Large intestine (tissue), 3 donors: ENCODE measurements at regions not wholly inside any gene's neighbourhood (a gene's known extent, or its start where the extent isn't known, plus 50 kb on each side); places are given as distances from the start of the nearest gene placed in this dataset.

Experiments used
- DNase-seq, 2 donors: peaks; one replicate each; pipeline versions ENCODE4 v3.0.0 to v3.0.0-alpha.2; 2013
- H3K27ac ChIP-seq: one replicate; pipeline ENCODE4 v1.5.1; 2013; ENCODE audit warnings: low read length
- H3K27me3 ChIP-seq: 2 replicates; pipeline ENCODE4 v1.6.1; 2013; ENCODE audit warnings: low read length; ENCODE audit not compliant: control insufficient read depth, insufficient read depth
- H3K36me3 ChIP-seq: 2 replicates; pipeline ENCODE4 v1.6.1; 2013; ENCODE audit warnings: low read length; ENCODE audit not compliant: control insufficient read depth, insufficient read depth
- H3K4me1 ChIP-seq: one replicate; pipeline ENCODE4 v1.6.1; 2013; ENCODE audit warnings: low read length; ENCODE audit not compliant: control insufficient read depth, insufficient read depth
- H3K4me3 ChIP-seq: one replicate; pipeline ENCODE4 v1.5.1; 2013; ENCODE audit warnings: low read length
- H3K9me3 ChIP-seq: one replicate; pipeline ENCODE4 v1.6.1; 2013; ENCODE audit warnings: mild to moderate bottlenecking, low read depth, low read length, moderate library complexity; ENCODE audit not compliant: control insufficient read depth
- WGBS: methylation state at CpG from one replicate; pipeline ENCODE4 v1.1.5; 2013; ENCODE audit warnings: low lambda C conversion rate; ENCODE audit not compliant: insufficient coverage; 5-methylcytosine and 5-hydroxymethylcytosine counted together

DNA sequence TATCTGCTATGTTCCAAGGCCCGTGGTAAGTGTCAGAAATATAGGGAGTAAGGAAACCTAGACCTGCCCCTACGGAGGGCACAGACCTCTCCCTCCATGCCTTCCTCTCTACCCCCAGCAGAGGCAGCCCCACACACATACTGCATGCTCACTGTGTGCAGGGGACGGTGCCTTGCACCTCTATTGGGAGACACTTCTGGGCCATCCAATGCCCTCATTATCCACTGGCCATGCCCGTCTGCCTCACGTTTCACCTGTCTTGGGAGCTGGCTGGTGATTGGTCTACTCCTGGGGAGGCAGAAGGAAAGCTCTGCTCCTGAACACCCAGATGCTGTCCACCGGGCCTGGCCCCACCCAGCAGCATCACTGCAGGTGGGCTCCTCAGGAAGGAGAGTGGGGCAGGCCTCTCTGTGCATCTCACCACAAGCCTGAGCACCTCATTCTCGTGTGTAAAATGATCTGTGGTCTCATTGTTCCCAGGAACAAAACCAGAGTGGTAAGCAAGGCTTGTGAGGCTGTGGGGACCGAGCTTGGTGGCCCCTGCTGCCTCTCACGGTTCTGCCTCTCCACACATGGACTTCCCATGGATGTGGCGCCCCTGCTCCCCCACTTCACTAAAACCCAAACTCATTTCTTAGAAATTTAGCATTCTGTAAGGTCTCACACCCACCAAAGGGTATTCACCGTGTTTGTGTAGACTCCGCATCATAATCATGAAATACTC is 312.5 kb upstream of the HS6ST1 start:
- WGBS = no CpG with 5 or more reads among the region's 12 CpGs
- no peak for DNase-seq
- H3K9me3 ChIP-seq = no peaks in the 10 kb centered on the region

DNA sequence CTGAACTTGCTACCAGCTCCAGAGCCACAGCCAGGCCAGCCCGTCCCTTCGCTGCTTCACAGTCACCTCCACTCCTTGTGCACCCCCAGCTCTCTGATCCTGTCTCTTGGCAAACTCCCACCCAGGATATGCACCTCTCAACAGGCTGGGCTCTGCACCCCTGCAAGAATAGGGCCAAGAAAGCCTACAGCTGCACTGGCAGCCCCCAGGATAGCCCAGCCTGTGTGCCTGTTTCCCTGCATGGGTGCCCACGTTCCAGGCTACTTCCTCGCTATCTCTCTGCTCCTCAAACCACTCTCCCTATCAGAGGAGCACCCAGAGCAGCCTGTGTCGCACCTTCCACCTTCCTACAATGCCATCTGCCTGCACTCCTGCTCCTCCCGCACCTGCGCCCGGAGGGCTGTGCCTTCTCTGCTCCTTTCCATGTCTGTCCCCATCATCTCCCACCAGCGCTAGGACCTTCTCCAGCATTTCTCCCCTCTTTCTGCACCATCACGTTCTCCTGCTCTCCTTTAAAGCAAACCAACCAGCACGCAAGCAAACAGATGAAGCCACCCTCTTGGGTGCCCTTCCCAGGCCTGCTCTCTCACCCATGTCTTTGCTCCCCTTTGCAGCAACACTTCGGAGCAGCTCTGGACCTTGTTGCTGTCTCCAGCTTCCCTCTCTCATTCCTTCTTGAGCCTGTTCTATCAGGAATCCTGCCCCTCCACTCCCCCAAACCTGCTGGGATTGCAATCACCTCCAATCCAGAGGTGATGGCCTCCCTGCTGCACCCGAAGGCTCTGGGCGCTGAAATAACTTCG is 313.2 kb upstream of the HS6ST1 start:
- no peak for DNase-seq

More for the DNA sequence above, 312.5 kb upstream of the HS6ST1 start:
- no peaks in the 10 kb centered on the region for H3K36me3 ChIP-seq
- H3K4me1 ChIP-seq = no peaks in the 10 kb centered on the region
- H3K4me3 ChIP-seq = no peak overlapping the region
- no peaks in the 10 kb centered on the region for H3K27me3 ChIP-seq
- H3K27ac ChIP-seq = no peak overlapping the region

DNA sequence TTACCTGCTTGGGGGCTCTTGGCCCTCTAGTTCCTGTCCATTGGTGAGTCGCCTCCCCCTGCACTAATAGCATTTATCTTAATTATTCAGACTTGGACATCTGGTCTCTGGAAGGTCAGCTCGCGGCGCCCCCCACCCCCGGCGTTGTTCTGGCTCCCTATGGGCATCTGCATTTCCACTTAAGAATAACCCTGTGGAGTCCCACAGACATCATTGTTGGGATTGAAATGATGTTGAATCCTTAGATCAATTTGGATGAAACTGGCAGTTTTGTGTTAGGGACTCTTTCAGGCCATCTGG is 313.8 kb upstream of the HS6ST1 start:
- no CpG with 5 or more reads among the region's 6 CpGs for WGBS
- Histone ChIP-seq H3K27ac (no peak overlapping the region), H3K4me1 (no peaks in the 10 kb centered on the region), H3K36me3 (no peaks in the 10 kb centered on the region), H3K27me3 (no peaks in the 10 kb centered on the region), H3K4me3 (no peak overlapping the region), H3K9me3 (no peaks in the 10 kb centered on the region)
- no peak for DNase-seq

More for the DNA sequence above, 313.2 kb upstream of the HS6ST1 start:
- no peaks in the 10 kb centered on the region for H3K4me1 ChIP-seq
- no peaks in the 10 kb centered on the region for H3K27me3 ChIP-seq
- H3K27ac ChIP-seq = no peak overlapping the region
- 81% methylated on average over 4 of the region's 15 CpGs for WGBS
- no peak overlapping the region for H3K4me3 ChIP-seq
- H3K36me3 ChIP-seq = no peaks in the 10 kb centered on the region
- no peaks in the 10 kb centered on the region for H3K9me3 ChIP-seq

DNA sequence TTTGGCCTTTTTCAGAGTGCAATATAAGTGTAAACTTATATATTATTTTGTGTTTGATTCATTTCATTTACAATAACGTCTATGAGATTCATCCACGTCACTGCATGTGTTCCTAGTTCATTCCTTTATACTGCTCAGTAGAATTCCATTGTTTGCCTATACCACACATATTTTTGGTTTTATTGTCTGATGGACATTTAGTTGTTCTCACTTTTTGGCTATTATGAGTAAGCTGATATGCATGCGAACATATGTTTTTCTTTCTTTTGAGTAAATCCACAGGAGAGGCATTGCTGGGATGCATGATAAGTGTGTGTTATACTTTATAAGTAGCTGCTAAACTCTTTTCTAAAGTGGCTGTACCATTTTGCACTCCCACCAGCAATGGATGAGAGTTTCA is 314.8 kb upstream of the HS6ST1 start:
- no peaks in the 10 kb centered on the region for H3K9me3 ChIP-seq
- WGBS = 100% methylated on average over 1 of the region's 3 CpGs
- H3K27ac ChIP-seq = no peak overlapping the region
- H3K27me3 ChIP-seq = no peaks in the 10 kb centered on the region
- H3K36me3 ChIP-seq = no peaks in the 10 kb centered on the region
- H3K4me3 ChIP-seq = no peak overlapping the region
- no peaks in the 10 kb centered on the region for H3K4me1 ChIP-seq
- no peak for DNase-seq

DNA sequence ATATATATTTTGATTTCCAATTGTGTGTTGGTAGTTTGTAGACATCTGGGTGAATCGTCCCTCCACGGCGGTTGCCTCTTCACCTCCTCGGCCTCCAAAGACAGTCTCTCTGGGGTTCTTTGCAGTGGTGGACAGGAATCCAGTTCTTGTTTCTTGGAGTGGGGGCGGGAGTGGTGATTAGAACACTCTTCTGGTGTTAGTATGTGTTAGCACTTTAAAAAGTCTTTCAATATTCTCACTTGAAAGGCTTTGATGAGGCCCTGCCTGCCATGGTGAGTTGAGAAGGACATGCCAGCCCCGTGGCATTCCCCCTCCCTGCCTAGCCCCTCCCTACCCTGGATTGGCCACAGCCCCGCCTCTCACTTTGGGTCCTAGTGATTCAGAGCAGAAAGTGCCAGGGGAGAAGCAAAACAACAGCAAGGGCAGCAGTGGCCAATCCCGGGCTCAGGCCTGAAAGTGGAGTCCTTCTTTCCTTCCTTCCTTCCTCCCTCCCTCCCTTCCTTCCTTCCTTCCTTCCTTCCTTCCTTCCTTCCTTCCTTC is 316.8 kb upstream of the HS6ST1 start:
- Histone ChIP-seq H3K27ac (no peak overlapping the region), H3K36me3 (no peaks in the 10 kb centered on the region), H3K27me3 (no peaks in the 10 kb centered on the region), H3K4me3 (no peak overlapping the region), H3K9me3 (no peaks in the 10 kb centered on the region), H3K4me1 (no peaks in the 10 kb centered on the region)
- WGBS = 95% methylated on average over 4 of the region's 8 CpGs
- no peak for DNase-seq

DNA sequence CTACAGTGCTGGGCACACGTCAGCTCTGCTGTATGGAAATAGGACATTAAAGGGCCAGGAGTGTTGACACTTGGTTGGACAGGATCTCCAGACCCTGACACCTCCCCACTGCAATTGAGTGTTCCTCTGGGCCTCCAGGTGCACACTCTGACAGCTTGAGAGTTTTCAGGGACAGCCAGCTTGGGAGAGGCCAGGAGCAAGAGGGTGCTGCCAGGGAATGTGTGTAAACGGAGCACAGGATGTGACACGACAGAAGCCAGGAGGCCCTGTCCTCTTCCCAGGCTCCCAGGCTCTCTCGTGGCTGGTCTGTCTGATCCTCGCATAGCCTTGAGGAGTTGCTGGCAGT is 318.1 kb upstream of the HS6ST1 start:
- Histone ChIP-seq H3K4me1 (no peaks in the 10 kb centered on the region), H3K27ac (no peak overlapping the region), H3K36me3 (no peaks in the 10 kb centered on the region), H3K27me3 (no peaks in the 10 kb centered on the region), H3K4me3 (no peak overlapping the region), H3K9me3 (no peaks in the 10 kb centered on the region)
- WGBS = no CpG with 5 or more reads among the region's 5 CpGs
- DNase-seq = no peak

DNA sequence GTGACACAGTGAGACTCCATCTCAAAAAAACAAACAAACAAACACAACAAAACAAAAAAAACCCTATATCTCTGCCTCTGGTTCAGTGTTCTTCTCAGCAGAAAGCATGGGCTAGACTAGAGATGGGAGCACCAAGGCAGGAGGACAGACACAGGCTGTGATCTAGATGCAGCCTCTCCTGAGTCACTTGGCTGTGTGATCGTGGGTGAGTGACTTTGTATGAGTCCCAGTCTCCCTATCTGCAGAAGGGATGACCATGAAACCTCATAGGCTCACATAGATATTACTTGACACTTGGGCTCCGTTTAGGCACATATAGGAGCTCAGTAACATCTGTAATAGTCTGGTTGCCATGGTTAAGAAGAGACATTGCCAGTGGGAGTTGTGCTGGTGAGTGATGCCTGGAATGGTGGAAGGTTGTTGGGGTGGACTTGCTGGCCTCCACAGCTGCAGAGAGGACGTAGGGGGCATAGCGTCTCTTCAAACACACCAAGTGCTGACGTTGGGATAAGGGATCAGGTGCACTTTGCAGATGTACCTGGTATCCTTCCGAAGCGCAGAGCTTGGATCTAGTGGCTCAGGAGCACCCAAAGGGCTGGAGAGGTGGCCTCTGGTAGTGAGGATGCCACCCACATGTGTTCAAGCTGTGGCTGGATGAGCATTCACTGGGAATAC is 318.9 kb upstream of the HS6ST1 start:
- DNase-seq = no peak
- Histone ChIP-seq H3K27ac (no peak overlapping the region), H3K27me3 (no peaks in the 10 kb centered on the region), H3K4me1 (no peaks in the 10 kb centered on the region), H3K4me3 (no peak overlapping the region), H3K36me3 (no peaks in the 10 kb centered on the region), H3K9me3 (no peaks in the 10 kb centered on the region)
- no CpG with 5 or more reads among the region's 7 CpGs for WGBS

DNA sequence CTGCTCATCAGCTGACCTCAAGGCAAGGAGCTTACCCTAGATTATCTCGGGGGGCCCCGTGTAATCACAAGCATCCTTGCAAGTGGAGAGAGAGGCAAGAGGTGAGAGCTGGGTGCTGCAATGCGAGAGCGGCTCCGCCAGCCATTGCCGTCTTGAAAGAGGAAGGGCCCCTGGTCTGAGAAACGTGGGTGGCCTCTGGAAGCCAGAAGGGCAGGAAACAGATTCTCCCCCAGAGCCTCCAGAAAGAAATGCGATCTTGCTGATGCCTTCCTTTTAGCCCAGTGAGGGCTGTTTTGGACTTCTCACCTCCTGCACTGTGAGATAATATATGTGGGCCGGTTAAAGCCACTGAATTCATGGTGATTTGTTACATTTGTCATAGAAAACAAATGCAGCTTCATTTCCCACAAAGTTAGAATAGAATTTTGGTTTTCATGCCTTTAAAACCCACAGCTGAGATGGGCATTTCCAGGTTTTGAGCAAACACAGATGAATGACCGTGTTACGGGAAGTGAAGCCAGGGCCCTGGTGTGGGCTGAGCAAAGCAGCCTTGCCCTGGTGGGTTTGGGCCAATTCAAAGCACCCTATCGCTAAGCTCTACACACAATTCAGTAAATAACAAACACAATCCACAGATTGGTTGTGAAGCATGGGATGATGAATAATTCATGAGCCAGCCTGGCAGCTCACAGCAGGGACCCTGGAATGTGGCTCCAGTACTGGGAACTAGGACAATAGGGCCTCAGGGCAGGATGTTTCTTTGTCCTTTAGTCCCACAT is 319.9 kb upstream of the HS6ST1 start:
- H3K9me3 ChIP-seq = no peaks in the 10 kb centered on the region
- DNase-seq = no peak
- no CpG with 5 or more reads among the region's 12 CpGs for WGBS

DNA sequence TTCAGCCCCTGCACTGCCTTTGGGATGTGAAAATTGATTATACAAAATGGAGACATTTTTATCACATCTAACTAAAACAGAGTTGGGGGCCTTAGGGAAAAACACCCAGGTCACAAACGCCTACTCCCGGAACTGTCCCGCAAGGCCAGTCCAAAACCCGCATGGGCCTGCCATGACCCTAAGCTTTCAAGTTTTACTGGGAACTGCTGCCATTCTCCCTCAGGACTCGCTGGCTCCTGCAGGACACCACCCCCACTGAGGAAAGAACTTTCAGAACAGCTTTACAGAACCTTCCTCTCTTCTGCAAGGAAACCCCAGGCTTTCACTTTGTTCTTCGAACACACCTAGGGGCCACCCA is 320.4 kb upstream of the HS6ST1 start:
- no peak for DNase-seq
- no peaks in the 10 kb centered on the region for H3K9me3 ChIP-seq
- no peak overlapping the region for H3K27ac ChIP-seq
- H3K4me1 ChIP-seq = no peaks in the 10 kb centered on the region
- no CpG with 5 or more reads among the region's 6 CpGs for WGBS
- H3K4me3 ChIP-seq = no peak overlapping the region
- H3K27me3 ChIP-seq = no peaks in the 10 kb centered on the region
- no peaks in the 10 kb centered on the region for H3K36me3 ChIP-seq

More for the DNA sequence above, 319.9 kb upstream of the HS6ST1 start:
- Histone ChIP-seq H3K4me3 (no peak overlapping the region), H3K36me3 (no peaks in the 10 kb centered on the region), H3K27ac (no peak overlapping the region), H3K27me3 (no peaks in the 10 kb centered on the region), H3K4me1 (no peaks in the 10 kb centered on the region)

DNA sequence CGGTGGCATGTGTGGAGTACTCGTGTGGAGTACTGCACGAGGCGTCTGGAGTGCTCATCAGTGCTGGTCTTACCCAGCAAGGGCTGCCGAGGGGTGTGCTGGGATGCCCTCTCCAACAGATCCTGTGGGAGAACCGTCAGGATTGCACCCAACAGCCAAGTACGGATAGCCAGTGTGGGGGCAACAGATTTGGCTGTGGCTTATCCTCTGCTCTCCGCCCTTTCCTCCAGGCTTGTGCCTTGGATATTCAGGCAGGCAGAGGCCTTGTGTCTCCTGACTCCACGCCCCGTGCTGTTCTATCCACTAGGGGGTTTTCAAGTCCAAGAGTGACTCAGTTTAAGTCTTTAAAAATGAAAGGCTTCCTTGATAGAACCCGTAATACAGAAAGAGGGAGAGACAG is 321.0 kb upstream of the HS6ST1 start:
- Histone ChIP-seq H3K36me3 (no peaks in the 10 kb centered on the region), H3K4me3 (no peak overlapping the region), H3K4me1 (no peaks in the 10 kb centered on the region), H3K27ac (no peak overlapping the region), H3K27me3 (no peaks in the 10 kb centered on the region), H3K9me3 (no peaks in the 10 kb centered on the region)
- WGBS = 100% methylated on average over 1 of the region's 11 CpGs
- DNase-seq = no peak
